Hindlimb muscle (tissue), 1 donor: ENCODE measurements at regions not wholly inside any gene's neighbourhood (a gene's known extent, or its start where the extent isn't known, plus 50 kb on each side); places are given as distances from the start of the nearest gene placed in this dataset.

Experiments used
- DNase-seq: peaks from one replicate; pipeline ENCODE4 v3.0.0-alpha.2; 2013

- no peak for DNase-seq
These were observed 245.3 kb downstream of the CASP12 start for GRCh38 chr11:104652996-104653395.

- DNase-seq = no peak
These were observed 248.0 kb downstream of the CASP12 start for GRCh38 chr11:104650234-104650633.

- DNase-seq = no peak
These were observed 249.3 kb downstream of the CASP12 start for GRCh38 chr11:104649002-104649401.

DNA sequence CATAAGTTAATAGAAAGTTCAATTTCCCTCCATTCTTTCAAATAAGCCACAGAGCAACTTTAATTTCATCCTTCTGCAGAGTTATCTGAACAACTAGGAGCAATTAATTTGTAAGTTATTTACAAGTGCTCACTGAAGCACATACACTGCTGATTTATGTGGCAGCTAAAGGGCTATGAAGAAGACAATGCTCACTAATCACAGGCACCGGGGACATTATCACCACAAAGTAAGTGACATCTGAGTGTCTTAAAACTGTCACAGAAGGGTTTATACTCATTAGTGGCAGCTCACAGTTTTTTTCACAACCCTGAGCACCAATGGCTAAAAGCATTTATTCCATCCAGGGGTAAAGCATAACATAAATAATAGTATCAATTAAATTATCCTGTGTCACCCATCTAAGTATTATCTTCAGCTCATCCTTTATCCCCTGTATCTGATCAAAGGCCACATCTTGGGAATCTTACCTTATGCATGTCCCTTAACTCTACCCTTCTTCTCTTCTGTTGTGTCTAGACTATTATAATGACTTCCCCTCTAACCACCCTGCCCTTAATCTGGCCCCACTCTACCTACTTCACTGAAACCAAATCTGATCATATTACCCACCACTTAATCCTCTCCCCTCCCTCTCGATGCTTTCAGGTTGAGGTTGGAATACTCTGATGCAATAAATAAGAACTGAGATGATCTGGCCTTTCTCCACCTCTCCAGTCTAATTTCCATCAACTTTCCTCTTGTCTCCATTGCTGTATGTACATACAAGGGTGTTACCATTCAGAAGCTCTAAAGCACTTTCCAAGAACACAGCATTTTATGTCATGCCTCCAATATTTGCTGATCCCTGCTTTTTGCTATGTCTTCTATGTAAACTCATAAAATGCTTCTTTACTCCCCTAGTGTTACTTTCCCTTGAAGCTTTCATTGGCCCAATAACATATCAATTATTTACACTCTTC is 252.7 kb downstream of the CASP12 start:
- no peak for DNase-seq

- DNase-seq = no peak
These were observed 260.5 kb downstream of the CASP12 start for GRCh38 chr11:104637662-104638170.

GRCh38 chr11:104633226-104633625 is 265.0 kb downstream of the CASP12 start:
- no peak for DNase-seq

DNA sequence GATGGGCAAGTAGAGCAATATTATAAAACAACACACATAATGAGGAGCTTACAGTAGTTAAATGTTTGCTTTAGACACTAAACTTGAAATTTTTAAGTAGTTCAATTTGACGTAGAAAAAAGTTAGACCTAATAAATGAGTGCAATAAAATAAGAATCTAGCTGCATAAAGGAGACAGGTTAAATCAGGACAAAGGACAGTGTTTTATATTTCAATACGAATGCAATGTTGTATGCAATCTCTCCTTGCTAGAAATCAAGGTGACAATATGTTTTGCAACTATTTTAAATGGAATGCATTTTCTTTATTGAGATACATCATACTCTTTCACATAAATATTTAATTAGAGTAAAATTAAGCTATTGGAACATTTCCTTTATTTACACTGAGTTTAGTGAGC is 267.9 kb downstream of the CASP12 start:
- no peak for DNase-seq

GRCh38 chr11:104625246-104625645 is 273.0 kb downstream of the CASP12 start:
- DNase-seq = no peak

DNA sequence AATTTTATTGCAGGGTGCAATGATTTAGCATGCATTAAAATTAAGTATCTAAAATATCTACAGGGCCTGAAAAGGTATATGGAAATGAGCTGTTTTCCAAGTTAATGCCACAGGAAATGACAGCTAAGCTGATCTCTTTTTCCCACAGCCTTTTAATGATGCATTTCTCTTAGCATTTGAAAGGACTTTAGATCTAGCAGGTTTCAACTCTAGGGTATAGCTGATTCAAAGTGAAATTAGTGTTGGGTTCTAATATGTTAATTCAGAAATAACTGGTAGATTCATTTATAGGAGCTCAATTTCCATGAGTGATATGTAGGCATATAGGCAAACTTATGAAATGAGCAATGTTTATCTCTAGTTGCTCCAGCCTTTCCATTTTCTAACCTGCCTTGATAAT is 274.2 kb downstream of the CASP12 start:
- DNase-seq = no peak

- DNase-seq = no peak
These were observed 274.7 kb downstream of the CASP12 start for GRCh38 chr11:104623518-104623917.

- DNase-seq = no peak
These were observed 277.3 kb downstream of the CASP12 start for GRCh38 chr11:104620991-104621390.

DNA sequence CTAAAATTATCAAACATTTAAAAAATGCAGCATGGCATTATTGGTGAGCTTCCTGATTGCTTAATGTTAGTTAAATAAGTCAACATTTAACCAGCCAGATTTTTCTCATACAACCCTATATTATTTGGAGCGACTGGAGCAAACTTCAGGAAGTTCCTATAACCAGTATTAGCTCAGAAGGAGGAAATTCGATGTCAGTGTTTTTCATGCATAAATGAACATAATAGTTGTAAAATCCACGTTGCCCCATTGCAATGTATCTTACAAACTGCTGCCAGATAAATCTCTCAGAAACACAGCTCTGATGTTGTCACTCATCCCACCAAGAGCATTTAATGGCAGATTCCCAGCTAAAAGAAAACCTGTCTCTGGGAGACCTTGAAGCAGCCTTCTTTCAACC is 278.5 kb downstream of the CASP12 start:
- DNase-seq = no peak

- no peak for DNase-seq
These were observed 279.3 kb downstream of the CASP12 start for GRCh38 chr11:104618954-104619353.

DNA sequence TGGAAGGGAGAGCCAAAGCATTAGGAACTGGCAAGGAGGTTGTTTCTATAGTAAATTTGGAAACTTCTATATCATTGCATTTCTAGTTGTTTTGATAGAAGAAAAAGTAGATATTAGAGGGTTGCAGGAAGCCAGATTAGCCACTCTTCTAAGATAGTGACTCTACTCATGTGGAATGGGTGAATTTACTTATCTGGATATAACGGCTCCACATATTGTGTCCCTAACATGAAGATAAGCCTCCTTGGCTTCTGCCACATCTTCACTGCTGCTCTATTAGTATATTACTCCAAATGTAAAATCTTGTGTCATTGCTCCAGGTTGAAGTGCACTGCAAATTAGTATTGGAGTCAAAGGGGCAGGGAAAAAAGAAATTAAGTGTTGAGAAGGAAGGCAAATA is 283.3 kb downstream of the CASP12 start:
- no peak for DNase-seq

- no peak for DNase-seq
These were observed 284.1 kb downstream of the CASP12 start for GRCh38 chr11:104614117-104614680.

DNA sequence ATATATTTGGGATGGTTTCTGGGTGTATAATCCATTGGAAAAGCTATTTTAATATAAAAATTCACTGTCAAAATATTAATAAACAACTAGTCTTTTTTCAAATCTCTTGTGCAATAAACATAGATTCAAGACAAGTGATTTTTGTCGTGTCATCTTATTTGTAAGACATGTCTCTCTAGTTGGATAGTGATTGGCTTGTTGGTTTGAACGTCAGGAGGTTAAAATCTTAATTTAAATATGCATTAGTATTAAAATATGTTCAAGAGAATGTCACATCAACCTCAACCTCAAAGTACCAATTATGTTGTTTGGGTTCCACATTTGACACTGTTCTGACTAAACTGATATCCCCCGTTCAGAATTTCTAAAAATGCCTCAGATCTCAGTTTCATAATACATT is 287.6 kb downstream of the CASP12 start:
- DNase-seq = no peak

- DNase-seq = peak; percentile 57
These were observed 288.8 kb downstream of the CASP12 start for GRCh38 chr11:104609311-104610085.

GRCh38 chr11:104602643-104603042 is 295.6 kb downstream of the CASP12 start:
- DNase-seq = no peak

DNA sequence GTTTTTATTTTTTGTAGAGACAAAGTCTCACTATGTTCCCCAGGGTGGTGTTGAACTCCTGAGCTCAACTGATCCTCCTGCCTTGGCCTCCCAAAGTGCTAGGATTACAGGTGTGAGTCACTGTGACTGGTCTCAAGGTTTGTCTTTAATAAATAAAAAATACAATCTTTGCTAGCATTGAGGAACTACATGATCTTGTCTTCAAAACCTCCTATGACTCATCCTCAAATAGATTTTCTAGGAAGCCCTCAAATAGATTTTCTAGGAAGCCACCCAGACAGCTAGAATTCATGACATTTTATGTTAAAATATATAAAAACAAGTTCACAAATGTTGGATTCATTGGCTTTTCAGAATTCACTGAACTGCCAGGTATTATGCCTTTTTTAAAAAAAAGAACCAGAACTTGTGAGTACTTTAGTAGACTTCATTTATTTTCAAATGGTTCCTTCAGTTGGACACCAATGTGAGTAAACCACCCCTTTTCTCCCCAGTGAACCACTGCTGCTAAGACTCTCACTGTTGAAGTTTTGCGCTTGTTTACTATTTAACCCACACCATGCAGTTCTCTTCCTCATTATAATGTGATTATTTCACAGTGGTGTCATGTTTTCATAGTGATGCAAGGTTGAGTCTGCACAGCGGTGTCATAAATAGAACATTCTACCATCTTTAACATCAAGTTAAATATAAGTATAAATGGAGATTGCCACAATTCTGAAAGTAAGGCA is 303.9 kb downstream of the CASP12 start:
- no peak for DNase-seq

GRCh38 chr11:104588970-104589369 is 309.3 kb downstream of the CASP12 start:
- no peak for DNase-seq

DNA sequence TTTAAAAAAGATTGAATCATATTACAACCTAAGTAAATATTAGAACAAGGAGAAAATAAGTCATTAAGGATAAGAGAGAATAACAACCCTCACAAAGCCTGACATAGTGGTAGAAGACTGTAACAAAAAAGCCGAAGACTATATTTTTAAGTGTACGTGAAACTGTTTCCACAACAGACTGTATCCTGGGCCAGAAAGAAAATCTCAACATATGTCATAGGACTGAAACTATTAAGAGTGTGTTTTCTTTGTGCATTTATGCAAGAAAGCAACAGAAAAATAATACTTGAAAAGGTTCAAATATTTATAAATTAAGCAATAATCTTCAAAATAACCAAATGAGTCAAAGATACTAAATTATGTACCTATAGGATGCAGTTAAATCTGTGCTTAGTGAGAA is 309.8 kb downstream of the CASP12 start:
- no peak for DNase-seq

DNA sequence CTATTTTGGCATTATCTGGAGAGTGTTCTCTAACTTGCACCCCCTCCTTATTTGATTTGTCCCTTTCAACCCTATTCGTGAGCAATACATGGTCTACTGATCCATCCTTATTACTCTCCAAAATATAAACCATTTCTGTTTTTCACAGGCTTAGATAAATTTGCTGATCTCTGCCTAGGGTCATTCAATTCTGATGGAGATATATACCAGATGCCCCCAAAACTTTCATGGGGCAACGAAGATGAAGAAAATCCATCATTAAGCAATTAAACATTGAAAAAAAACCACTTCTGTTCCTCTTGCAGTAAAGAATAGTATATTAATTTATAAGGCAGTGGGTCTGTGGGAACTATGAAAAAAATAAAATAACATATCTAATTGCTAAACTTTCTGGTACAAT is 313.4 kb downstream of the CASP12 start:
- no peak for DNase-seq
